ENCODE measurements at regions not wholly inside any gene's neighbourhood (a gene's known extent, or its start where the extent isn't known, plus 50 kb on each side); places are given as distances from the start of the nearest gene placed in this dataset.

DNA sequence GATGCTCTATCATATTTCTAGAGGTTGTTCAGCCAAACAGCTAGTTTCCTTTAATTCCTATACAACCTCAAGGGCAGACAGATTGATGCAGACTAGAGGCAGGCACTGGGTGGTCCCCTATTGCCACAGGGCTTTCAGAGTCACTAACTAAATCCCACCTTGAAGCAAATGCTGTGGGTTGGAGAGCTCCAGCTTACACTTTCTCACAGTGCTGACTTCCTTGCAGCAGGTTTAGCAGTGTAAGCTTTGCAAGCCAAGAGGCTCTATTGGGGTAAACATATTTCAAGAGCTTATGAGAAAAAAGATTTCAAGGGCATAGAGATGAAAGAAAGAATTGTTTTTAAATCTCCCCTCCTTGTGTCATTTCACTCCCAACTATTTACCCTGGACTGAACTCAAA is 366.5 kb upstream of the CRIM1 start:
- Histone ChIP-seq H3K9me3 (no peaks in the 10 kb centered on the region), H3K27me3 (no peaks in the 10 kb centered on the region), H3K36me3 (no peaks in the 10 kb centered on the region), H3K4me3 (ENCODE audit: low read depth, low read length) (no peak overlapping the region), H3K4me1 (no peaks in the 10 kb centered on the region)
- TF ChIP-seq, protein P1, sequence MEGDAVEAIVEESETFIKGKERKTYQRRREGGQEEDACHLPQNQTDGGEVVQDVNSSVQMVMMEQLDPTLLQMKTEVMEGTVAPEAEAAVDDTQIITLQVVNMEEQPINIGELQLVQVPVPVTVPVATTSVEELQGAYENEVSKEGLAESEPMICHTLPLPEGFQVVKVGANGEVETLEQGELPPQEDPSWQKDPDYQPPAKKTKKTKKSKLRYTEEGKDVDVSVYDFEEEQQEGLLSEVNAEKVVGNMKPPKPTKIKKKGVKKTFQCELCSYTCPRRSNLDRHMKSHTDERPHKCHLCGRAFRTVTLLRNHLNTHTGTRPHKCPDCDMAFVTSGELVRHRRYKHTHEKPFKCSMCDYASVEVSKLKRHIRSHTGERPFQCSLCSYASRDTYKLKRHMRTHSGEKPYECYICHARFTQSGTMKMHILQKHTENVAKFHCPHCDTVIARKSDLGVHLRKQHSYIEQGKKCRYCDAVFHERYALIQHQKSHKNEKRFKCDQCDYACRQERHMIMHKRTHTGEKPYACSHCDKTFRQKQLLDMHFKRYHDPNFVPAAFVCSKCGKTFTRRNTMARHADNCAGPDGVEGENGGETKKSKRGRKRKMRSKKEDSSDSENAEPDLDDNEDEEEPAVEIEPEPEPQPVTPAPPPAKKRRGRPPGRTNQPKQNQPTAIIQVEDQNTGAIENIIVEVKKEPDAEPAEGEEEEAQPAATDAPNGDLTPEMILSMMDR (IDR thresholded peaks at IDR 0.05; ENCODE audit: low read depth, low read length): no peak
- no peak for DNase-seq

DNA sequence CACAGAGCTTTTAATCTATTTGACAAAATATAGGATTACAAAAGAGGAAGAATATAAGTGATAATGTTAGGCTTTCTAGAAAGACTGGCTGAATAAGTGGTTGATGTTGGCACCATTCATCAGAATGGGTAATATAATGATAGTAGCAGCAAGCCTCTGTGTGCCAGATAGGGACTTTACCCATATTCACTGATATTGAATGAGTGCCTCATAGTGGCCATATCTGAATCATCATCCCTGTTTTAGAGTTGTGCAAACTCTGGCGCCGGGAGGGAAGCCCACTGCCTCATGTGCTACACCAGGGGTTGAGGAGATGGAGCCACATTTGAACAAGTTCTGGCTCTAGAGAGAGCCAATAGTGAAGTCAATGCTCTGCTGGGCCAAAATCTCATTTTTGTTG is 368.7 kb upstream of the CRIM1 start:
- no peak overlapping the region for H3K4me3 ChIP-seq (ENCODE audit: low read depth, low read length)
- no peaks in the 10 kb centered on the region for H3K36me3 ChIP-seq
- H3K4me1 ChIP-seq: no peaks in the 10 kb centered on the region
- TF ChIP-seq, protein P1 (IDR thresholded peaks at IDR 0.05; ENCODE audit: low read depth, low read length): no peak
- no peaks in the 10 kb centered on the region for H3K9me3 ChIP-seq
- no peaks in the 10 kb centered on the region for H3K27me3 ChIP-seq
- no peak for DNase-seq

DNA sequence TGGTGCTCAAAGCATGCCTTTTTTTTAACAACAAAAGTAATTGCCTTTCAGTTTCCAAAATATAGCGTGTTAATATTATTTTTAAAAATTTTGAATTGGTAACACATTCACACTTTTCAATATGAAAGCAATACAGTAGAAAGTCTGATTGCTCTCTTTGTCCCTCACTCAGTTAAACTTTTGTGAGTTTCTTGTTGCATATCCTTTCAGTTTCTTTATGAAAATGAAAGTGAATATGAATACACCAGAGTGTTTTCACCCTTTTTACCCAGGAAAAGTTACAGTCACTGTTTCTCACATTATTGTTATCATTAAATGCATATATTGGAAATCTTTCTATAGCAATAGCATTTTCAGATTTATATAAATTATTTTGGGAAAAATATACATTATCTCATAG is 377.4 kb upstream of the CRIM1 start:
- no peak for DNase-seq
- H3K9me3 ChIP-seq: peaks cover 3% of the 10 kb centered on the region; the same call in 1 of the 2 replicates
- H3K4me3 ChIP-seq (ENCODE audit: low read depth, low read length): no peak overlapping the region

DNA sequence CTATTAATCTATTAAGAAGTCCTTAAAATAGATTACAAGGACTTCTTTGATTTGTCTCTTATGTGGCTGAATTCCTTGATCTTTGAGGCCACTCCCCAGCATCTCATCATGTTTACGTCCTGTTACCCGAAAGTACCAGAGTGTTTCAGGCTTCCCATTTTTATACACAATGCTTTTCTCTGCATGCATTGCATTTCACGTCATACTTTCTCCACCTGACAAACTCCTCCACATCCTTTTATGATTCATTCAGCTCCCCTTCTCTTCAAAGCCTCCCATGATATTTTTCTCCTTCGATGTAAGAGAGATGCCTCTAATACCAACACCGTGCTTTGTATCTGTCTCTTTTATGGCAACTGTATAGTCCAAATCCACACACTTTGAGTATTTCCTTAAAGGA is 379.0 kb upstream of the CRIM1 start:
- Histone ChIP-seq H3K36me3 (no peaks in the 10 kb centered on the region), H3K27me3 (no peaks in the 10 kb centered on the region), H3K9me3 (peaks cover 3% of the 10 kb centered on the region; the same call in 1 of the 2 replicates), H3K4me1 (no peaks in the 10 kb centered on the region), H3K4me3 (ENCODE audit: low read depth, low read length) (no peak overlapping the region)
- TF ChIP-seq, protein P1 (IDR thresholded peaks at IDR 0.05; ENCODE audit: low read depth, low read length): no peak
- no peak for DNase-seq

More for the DNA sequence above, 377.4 kb upstream of the CRIM1 start:
- H3K36me3 ChIP-seq: no peaks in the 10 kb centered on the region
- TF ChIP-seq, protein P1 (IDR thresholded peaks at IDR 0.05; ENCODE audit: low read depth, low read length): no peak
- no peaks in the 10 kb centered on the region for H3K27me3 ChIP-seq
- H3K4me1 ChIP-seq: no peaks in the 10 kb centered on the region

DNA sequence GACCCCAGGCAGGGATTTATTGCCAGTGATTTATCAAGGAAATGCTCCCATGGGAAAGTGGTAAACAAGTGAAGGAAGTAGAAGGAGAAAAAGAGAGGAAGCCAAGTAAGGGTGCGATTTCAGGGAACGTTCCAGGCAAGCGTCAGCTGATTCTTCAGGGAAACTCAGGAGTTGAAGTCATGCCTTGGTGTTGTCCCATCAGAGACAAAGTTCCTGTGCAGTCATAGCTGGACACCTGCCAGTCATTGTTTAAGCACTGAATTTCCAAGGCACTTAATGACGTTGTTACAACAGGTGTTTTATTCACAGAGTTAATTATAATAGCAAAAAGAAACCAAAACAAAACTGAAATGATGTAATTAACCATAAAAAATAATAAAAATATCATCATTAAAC is 381.8 kb upstream of the CRIM1 start:
- DNase-seq: no peak
- no peaks in the 10 kb centered on the region for H3K36me3 ChIP-seq
- H3K4me3 ChIP-seq (ENCODE audit: low read depth, low read length): no peak overlapping the region
- H3K4me1 ChIP-seq: no peaks in the 10 kb centered on the region
- no peaks in the 10 kb centered on the region for H3K9me3 ChIP-seq
- TF ChIP-seq, protein P1 (IDR thresholded peaks at IDR 0.05; ENCODE audit: low read depth, low read length): no peak
- no peaks in the 10 kb centered on the region for H3K27me3 ChIP-seq

DNA sequence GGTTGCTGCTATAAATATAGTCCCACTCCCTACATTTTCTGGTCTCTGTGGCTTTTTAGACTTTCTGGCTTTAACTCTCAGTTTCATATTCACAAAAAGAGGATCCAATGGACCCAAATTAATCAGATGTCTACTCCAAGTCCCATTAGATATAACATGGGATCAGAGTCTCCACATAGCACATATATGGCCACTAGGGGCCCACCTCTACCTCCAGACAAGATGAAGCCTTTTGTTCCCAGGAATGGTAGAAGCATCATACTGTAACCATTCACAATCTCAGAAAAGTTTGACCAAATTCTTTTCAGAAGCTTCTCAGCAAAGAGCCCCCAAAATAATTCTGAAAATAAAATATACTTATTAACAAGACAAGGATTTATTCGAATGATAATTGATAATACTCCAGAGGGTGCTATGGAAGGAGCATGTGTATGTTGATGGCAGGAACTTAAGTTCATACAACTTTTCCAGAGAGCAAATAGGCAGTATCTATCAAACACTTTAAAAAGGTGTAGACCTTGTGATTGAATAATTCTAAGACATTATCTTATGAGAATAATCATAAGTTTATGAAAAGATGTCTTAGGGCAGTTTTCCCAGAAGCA is 382.3 kb upstream of the CRIM1 start:
- Histone ChIP-seq H3K4me1 (no peaks in the 10 kb centered on the region), H3K36me3 (no peaks in the 10 kb centered on the region), H3K4me3 (ENCODE audit: low read depth, low read length) (no peak overlapping the region), H3K27me3 (no peaks in the 10 kb centered on the region), H3K9me3 (no peaks in the 10 kb centered on the region)
- no peak for DNase-seq
- TF ChIP-seq, protein P1 (IDR thresholded peaks at IDR 0.05; ENCODE audit: low read depth, low read length): peak; percentile 35
